ENCODE measurements at regions not wholly inside any gene's neighbourhood (a gene's known extent, or its start where the extent isn't known, plus 50 kb on each side); places are given as distances from the start of the nearest gene placed in this dataset.
"Not testable (repeated sequence)": the region's sequence is repeated elsewhere in the genome, so short reads cannot be mapped to it uniquely, and the experiment has no call there.

GRCh38 chr18:70700496-70700895, 411.7 kb downstream of the SOCS6 start:
- DNase-seq (ENCODE audit: extremely low read depth in 1 of 11, low read depth in 9 of 11, low spot score in 4 of 11), result no peak

- DNase-seq (ENCODE audit: extremely low read depth in 1 of 11, low read depth in 9 of 11, low spot score in 4 of 11), result no peak
Measured at GRCh38 chr18:70698574-70698973, 409.7 kb downstream of the SOCS6 start.

- no peak for DNase-seq (ENCODE audit: extremely low read depth in 1 of 11, low read depth in 9 of 11, low spot score in 4 of 11)
Measured at GRCh38 chr18:70693246-70693645, 404.4 kb downstream of the SOCS6 start.

- not testable (repeated sequence) for DNase-seq (ENCODE audit: extremely low read depth in 1 of 11, low read depth in 9 of 11, low spot score in 4 of 11)
Measured at GRCh38 chr18:70689765-70690164, 400.9 kb downstream of the SOCS6 start.

- no peak for DNase-seq (ENCODE audit: extremely low read depth in 1 of 11, low read depth in 9 of 11, low spot score in 4 of 11)
Measured at GRCh38 chr18:70688286-70688685, 399.4 kb downstream of the SOCS6 start.

GRCh38 chr18:70684821-70685220, 396.0 kb downstream of the SOCS6 start:
- DNase-seq (ENCODE audit: extremely low read depth in 1 of 11, low read depth in 9 of 11, low spot score in 4 of 11), result no peak

- no peak for DNase-seq (ENCODE audit: extremely low read depth in 1 of 11, low read depth in 9 of 11, low spot score in 4 of 11)
Measured at GRCh38 chr18:70683263-70683662, 394.4 kb downstream of the SOCS6 start.

- DNase-seq (ENCODE audit: extremely low read depth in 1 of 11, low read depth in 9 of 11, low spot score in 4 of 11), result no peak
Measured at GRCh38 chr18:70674896-70675295, 386.1 kb downstream of the SOCS6 start.

GRCh38 chr18:70673831-70674230, 385.0 kb downstream of the SOCS6 start:
- no peak for DNase-seq (ENCODE audit: extremely low read depth in 1 of 11, low read depth in 9 of 11, low spot score in 4 of 11)

- DNase-seq (ENCODE audit: extremely low read depth in 1 of 11, low read depth in 9 of 11, low spot score in 4 of 11), result no peak
Measured at GRCh38 chr18:70672581-70672980, 383.7 kb downstream of the SOCS6 start.

- no peak for DNase-seq (ENCODE audit: extremely low read depth in 1 of 11, low read depth in 9 of 11, low spot score in 4 of 11)
Measured at GRCh38 chr18:70671889-70672565, 383.2 kb downstream of the SOCS6 start.

GRCh38 chr18:70666936-70667335, 378.1 kb downstream of the SOCS6 start:
- DNase-seq (ENCODE audit: extremely low read depth in 1 of 11, low read depth in 9 of 11, low spot score in 4 of 11), result no peak

GRCh38 chr18:70663141-70663540, 374.3 kb downstream of the SOCS6 start:
- DNase-seq (ENCODE audit: extremely low read depth in 1 of 11, low read depth in 9 of 11, low spot score in 4 of 11), result no peak

GRCh38 chr18:70662588-70662987, 373.7 kb downstream of the SOCS6 start:
- DNase-seq (ENCODE audit: extremely low read depth in 1 of 11, low read depth in 9 of 11, low spot score in 4 of 11), result no peak

GRCh38 chr18:70659036-70659925, 370.4 kb downstream of the SOCS6 start:
- DNase-seq (ENCODE audit: extremely low read depth in 1 of 11, low read depth in 9 of 11, low spot score in 4 of 11), result no peak

- DNase-seq (ENCODE audit: extremely low read depth in 1 of 11, low read depth in 9 of 11, low spot score in 4 of 11), result no peak
Measured at GRCh38 chr18:70653671-70654070, 364.8 kb downstream of the SOCS6 start.

GRCh38 chr18:70650878-70651277, 362.0 kb downstream of the SOCS6 start:
- DNase-seq (ENCODE audit: extremely low read depth in 1 of 11, low read depth in 9 of 11, low spot score in 4 of 11), result no peak

GRCh38 chr18:70649683-70650082, 360.8 kb downstream of the SOCS6 start:
- no peak for DNase-seq (ENCODE audit: extremely low read depth in 1 of 11, low read depth in 9 of 11, low spot score in 4 of 11)

- DNase-seq (ENCODE audit: extremely low read depth in 1 of 11, low read depth in 9 of 11, low spot score in 4 of 11), result no peak
Measured at GRCh38 chr18:70645971-70646370, 357.1 kb downstream of the SOCS6 start.

GRCh38 chr18:70643812-70644211, 355.0 kb downstream of the SOCS6 start:
- no peak for DNase-seq (ENCODE audit: extremely low read depth in 1 of 11, low read depth in 9 of 11, low spot score in 4 of 11)
